SU-DHL-6 (cell line): ENCODE measurements at regions not wholly inside any gene's neighbourhood (a gene's known extent, or its start where the extent isn't known, plus 50 kb on each side); places are given as distances from the start of the nearest gene placed in this dataset.

ENCODE experiments used
- H2AFZ ChIP-seq: fragments of 200-600 bp; sonication (generic); 2 replicates; pipeline ENCODE4 v1.6.1; 2014; ENCODE audit warnings: low read depth, mild to moderate bottlenecking, moderate library complexity, mixed read lengths, antibody characterized with exemption, low read length; ENCODE audit not compliant: severe bottlenecking
- H3F3A ChIP-seq: fragments of 200-600 bp; shearing (Covaris generic); 2 replicates; pipeline ENCODE4 v1.6.0; 2016; ENCODE audit warnings: antibody characterized with exemption, mild to moderate bottlenecking; ENCODE audit not compliant: insufficient read depth
- H3K27ac ChIP-seq: fragments of 200-600 bp; sonication (generic); 2 replicates; pipeline ENCODE4 v1.5.1; 2016; ENCODE audit warnings: low read depth, mild to moderate bottlenecking, low read length, moderate library complexity, mixed read lengths
- H3K27me3 ChIP-seq: fragments of 200-600 bp; sonication (generic), shearing (Covaris generic); 2 replicates; pipeline ENCODE4 v1.6.0; 2014; ENCODE audit warnings: mild to moderate bottlenecking, low read length
- H3K36me3 ChIP-seq: fragments of 200-600 bp; sonication (generic); 2 replicates; pipeline ENCODE4 v1.6.1; 2014; ENCODE audit warnings: mild to moderate bottlenecking, low read length, mixed read lengths
- H3K4me2 ChIP-seq: fragments of 300-600, 200-600 bp; shearing (Covaris generic), sonication (generic); 2 replicates; pipeline ENCODE4 v1.6.0; 2014; ENCODE audit warnings: low read length, low read depth, mild to moderate bottlenecking; ENCODE audit not compliant: poor library complexity, severe bottlenecking
- H3K4me3 ChIP-seq: fragments of 200-600 bp; sonication (generic); 2 replicates; pipeline ENCODE4 v1.5.1; 2014; ENCODE audit warnings: antibody characterized with exemption, low read length, mild to moderate bottlenecking, mixed read lengths; ENCODE audit not compliant: insufficient read depth, poor library complexity, severe bottlenecking
- H3K79me2 ChIP-seq: fragments of 200-600 bp; sonication (generic); 2 replicates; pipeline ENCODE4 v1.6.1; 2014; ENCODE audit warnings: mild to moderate bottlenecking, low read length, moderate library complexity; ENCODE audit not compliant: insufficient read depth
- H3K9ac ChIP-seq: fragments of 200-600 bp; sonication (generic); 2 replicates; pipeline ENCODE4 v1.7.0; 2014; ENCODE audit warnings: mild to moderate bottlenecking, low read length
- H3K9me2 ChIP-seq: fragments of 200-600 bp; sonication (generic); replicated peaks from 2 replicates; pipeline ENCODE4 v1.6.1; 2014; ENCODE audit warnings: low read length; ENCODE audit not compliant: insufficient read depth
- H3K9me3 ChIP-seq: fragments of 200-600 bp; sonication (generic); 2 replicates; pipeline ENCODE4 v1.6.1; 2014; ENCODE audit warnings: low read length, mixed read lengths; ENCODE audit not compliant: insufficient read depth
- H4K20me1 ChIP-seq: fragments of 200-600 bp; sonication (generic); 2 replicates; pipeline ENCODE4 v1.6.1; 2014; ENCODE audit warnings: low read depth, mild to moderate bottlenecking, antibody characterized with exemption, low read length, moderate library complexity, mixed read lengths
- CTCF ChIP-seq: fragments of 200-600 bp; sonication (generic); IDR thresholded peaks from one replicate; pipeline ENCODE4 v1.5.1; 2017; ENCODE audit warnings: antibody characterized with exemption, mild to moderate bottlenecking, low read length, moderate library complexity; ENCODE audit not compliant: insufficient read depth, poor library complexity, severe bottlenecking
- EZH2phosphoT487 ChIP-seq: fragments of 200-600 bp; sonication (generic), shearing (Covaris generic); conservative IDR thresholded peaks from 2 replicates; pipeline ENCODE4 v1.6.1; 2018; ENCODE audit warnings: mild to moderate bottlenecking, antibody characterized with exemption, low read length, moderate library complexity, mixed read lengths

GRCh38 chr5:61622156-61622555 is 290.1 kb downstream of the ZSWIM6 start:
- no peaks in the 10 kb centered on the region for H3K36me3 ChIP-seq
- H3K27ac ChIP-seq: no peak overlapping the region
- H3K79me2 ChIP-seq: no peaks in the 10 kb centered on the region
- no peak overlapping the region for H3K9ac ChIP-seq
- no peak overlapping the region for H3K4me2 ChIP-seq
- H3K27me3 ChIP-seq: no peaks in the 10 kb centered on the region
- H2AFZ ChIP-seq: no peak overlapping the region
- H3K9me3 ChIP-seq: no peaks in the 10 kb centered on the region
- TF ChIP-seq CTCF (no peak), EZH2phosphoT487 (no peak)
- no peak overlapping the region for H3K4me3 ChIP-seq
- no peaks in the 10 kb centered on the region for H3K9me2 ChIP-seq
- no peaks in the 10 kb centered on the region for H3F3A ChIP-seq
- no peaks in the 10 kb centered on the region for H4K20me1 ChIP-seq

GRCh38 chr5:61623401-61624069 is 291.5 kb downstream of the ZSWIM6 start:
- Histone ChIP-seq H4K20me1 (no peaks in the 10 kb centered on the region), H3K9me2 (no peaks in the 10 kb centered on the region), H3K9me3 (no peaks in the 10 kb centered on the region), H3K79me2 (no peaks in the 10 kb centered on the region), H3K4me3 (no peak overlapping the region), H3K27me3 (no peaks in the 10 kb centered on the region), H3K9ac (no peak overlapping the region), H3F3A (no peaks in the 10 kb centered on the region), H2AFZ (no peak overlapping the region), H3K4me2 (no peak overlapping the region), H3K27ac (no peak overlapping the region), H3K36me3 (no peaks in the 10 kb centered on the region)
- TF ChIP-seq CTCF (no peak), EZH2phosphoT487 (no peak)

- Histone ChIP-seq H3K4me3 (no peak overlapping the region), H3K79me2 (no peaks in the 10 kb centered on the region), H3K4me2 (no peak overlapping the region), H3F3A (no peaks in the 10 kb centered on the region), H3K27ac (no peak overlapping the region), H4K20me1 (no peaks in the 10 kb centered on the region), H3K36me3 (no peaks in the 10 kb centered on the region), H3K9me3 (no peaks in the 10 kb centered on the region), H3K9ac (no peak overlapping the region), H3K9me2 (no peaks in the 10 kb centered on the region), H2AFZ (no peak overlapping the region), H3K27me3 (no peaks in the 10 kb centered on the region)
- TF ChIP-seq EZH2phosphoT487 (no peak), CTCF (no peak)
These were observed 292.6 kb downstream of the ZSWIM6 start for GRCh38 chr5:61624553-61625136.
